K562 (cell line): ENCODE measurements at regions not wholly inside any gene's neighbourhood (a gene's known extent, or its start where the extent isn't known, plus 50 kb on each side); places are given as distances from the start of the nearest gene placed in this dataset.

Experiments used
- ATAC-seq: fragments of 200-7000 bp; cut with Tn5 transposase; 3 replicates; pipeline ENCODE4 v1.9.1; 2020; ENCODE audit warnings: moderate library complexity
- BruUV-seq: library from RNA; stranded (reverse); fragments of 400-500 nt; replicated peaks from 2 replicates; lab custom pipeline; 2021; lab: Mats Ljungman, UMichigan
- CTCF ChIA-PET: fragments of 300-600 bp; formaldehyde crosslinking; extraction: SDS; loops from one replicate; lab custom pipeline; 2021; ENCODE audit warnings: low intra/inter-chr PET ratio; lab: Yijun Ruan, JAX
- POLR2A ChIA-PET: fragments of 300-600, 350-650 bp; sonication (Branson Sonifier 250); formaldehyde crosslinking; extraction: SDS; loops from one replicate; lab custom pipeline; 2021; ENCODE audit warnings: antibody characterized with exemption, inconsistent platforms; lab: Yijun Ruan, JAX
- DNase-seq, 4 experiments: peaks; one replicate each; pipeline versions ENCODE4 v3.0.0 to v3.0.0-alpha.2; 2011 to 2018; ENCODE audit warnings: low spot score in 3 of 4, mixed read lengths in 3 of 4; ENCODE audit errors: extremely low read depth in 1 of 4
- FAIRE-seq: peaks from 2 replicates; lab custom pipeline; 2011; peaks lifted over from hg19 to GRCh38; lab: Jason Lieb, UNC
- H2AFZ ChIP-seq: 2 replicates; pipeline ENCODE4 v1.6.0; 2011; ENCODE audit warnings: low read depth, low read length, control low read depth, inconsistent platforms
- H3K27ac ChIP-seq: fragments of 200-600 bp; 3 replicates; pipeline ENCODE4 v1.8.0; 2011; ENCODE audit warnings: low read depth, mild to moderate bottlenecking, control low read depth, inconsistent platforms, low read length, moderate library complexity, mixed read lengths; ENCODE audit errors: extremely low read depth
- H3K27me3 ChIP-seq, 2 experiments: fragments of 300-600 bp in 1 of 2; 2 replicates in 1 of 2; 3 replicates in 1 of 2; pipeline versions ENCODE4 v1.6.0 to v1.8.0; 2011; ENCODE audit warnings: inconsistent platforms in 2 of 2, low read length in 2 of 2, mild to moderate bottlenecking in 1 of 2, mixed read lengths in 1 of 2, moderate library complexity in 1 of 2; ENCODE audit not compliant: control insufficient read depth in 2 of 2, insufficient read depth in 2 of 2
- H3K36me3 ChIP-seq: fragments of 300-600 bp; 3 replicates; pipeline ENCODE4 v1.8.0; 2011; ENCODE audit warnings: mild to moderate bottlenecking, low read length, inconsistent platforms; ENCODE audit not compliant: control insufficient read depth, insufficient read depth
- H3K4me1 ChIP-seq, 2 experiments: fragments of 200-600 bp in 1 of 2; replicated peaks in 1 of 2; 2 replicates in 1 of 2; 3 replicates in 1 of 2; pipeline versions ENCODE4 v1.5.1 to v1.8.0; 2011; ENCODE audit warnings: inconsistent platforms in 2 of 2, low read length in 2 of 2, mild to moderate bottlenecking in 1 of 2, mixed read lengths in 1 of 2, moderate library complexity in 1 of 2; ENCODE audit not compliant: control insufficient read depth in 2 of 2, insufficient read depth in 2 of 2
- H3K4me2 ChIP-seq: 2 replicates; pipeline ENCODE4 v1.6.1; 2011; ENCODE audit warnings: low read length, control low read depth, inconsistent platforms, mixed read lengths; ENCODE audit not compliant: insufficient read depth
- H3K4me3 ChIP-seq: fragments of 200-600 bp; sonication (generic), shearing (Covaris generic); 2 replicates; pipeline ENCODE4 v1.5.1; 2016; ENCODE audit warnings: control low read depth, inconsistent platforms
- H3K79me2 ChIP-seq: fragments of 200-600 bp; 3 replicates; pipeline ENCODE4 v1.8.0; 2011; ENCODE audit warnings: low read length, inconsistent platforms; ENCODE audit not compliant: control insufficient read depth, insufficient read depth
- H3K9ac ChIP-seq, 2 experiments: 2 replicates each; pipeline versions ENCODE4 v1.6.0 to v1.6.1; 2011; ENCODE audit warnings: low read depth in 2 of 2, low read length in 2 of 2, control low read depth in 1 of 2, inconsistent platforms in 1 of 2, mild to moderate bottlenecking in 1 of 2, mixed read lengths in 1 of 2; ENCODE audit not compliant: insufficient read depth in 1 of 2
- H3K9me1 ChIP-seq: one replicate; pipeline ENCODE4 v1.6.0; 2011; ENCODE audit warnings: inconsistent platforms, mild to moderate bottlenecking, low read length, moderate library complexity; ENCODE audit not compliant: control insufficient read depth, insufficient read depth
- H3K9me3 ChIP-seq: replicated peaks from 2 replicates; pipeline ENCODE4 v1.5.1; 2011; ENCODE audit warnings: low read depth, low read length, inconsistent platforms; ENCODE audit not compliant: control insufficient read depth, insufficient read depth
- H4K20me1 ChIP-seq: replicated peaks from 2 replicates; pipeline ENCODE4 v1.6.1; 2011; ENCODE audit warnings: low read length, inconsistent platforms, mixed read lengths; ENCODE audit not compliant: control insufficient read depth, insufficient read depth
- HDAC1 ChIP-seq, 2 experiments: fragments of 450-650 bp; IDR thresholded peaks; 2 replicates each; pipeline ENCODE4 v1.6.1; 2016 to 2017; ENCODE audit warnings: inconsistent platforms in 1 of 2, mild to moderate bottlenecking in 1 of 2, moderate library complexity in 1 of 2
- KLF1 ChIP-seq: fragments of 450-650 bp; IDR thresholded peaks from 2 replicates; pipeline ENCODE4 v1.6.1; 2016; ENCODE audit warnings: missing genetic modification characterization, missing compliant biosample characterization
- LCOR ChIP-seq: sonication (generic); formaldehyde crosslinking; IDR thresholded peaks from 2 replicates; pipeline ENCODE4 v1.8.0; 2022; ENCODE audit warnings: mild to moderate bottlenecking, missing genetic modification reagents
- MTA2 ChIP-seq: fragments of 450-650 bp; IDR thresholded peaks from 2 replicates; pipeline ENCODE4 v1.6.1; 2016; ENCODE audit warnings: low read depth
- ZNF143 ChIP-seq: sonication (generic); formaldehyde crosslinking; IDR thresholded peaks from 2 replicates; pipeline ENCODE4 v1.9.0; 2022; ENCODE audit warnings: mild to moderate bottlenecking, missing genetic modification reagents
- ZNF431 ChIP-seq: sonication (generic); formaldehyde crosslinking; IDR thresholded peaks from 2 replicates; pipeline ENCODE4 v1.8.0; 2022; ENCODE audit warnings: mild to moderate bottlenecking, missing genetic modification reagents
- WGBS: fragments of 100-300 bp; shearing (Covaris generic); methylation state at CpG from one replicate; pipeline ENCODE4 v1.1.6; 2016; ENCODE audit warnings: low coverage, mixed read lengths; ENCODE audit not compliant: insufficient coverage; ENCODE audit errors: missing lambda C conversion rate; 5-methylcytosine and 5-hydroxymethylcytosine counted together
- in situ Hi-C: fragments of 300-500 bp; cut with MboI; formaldehyde crosslinking; loops from 4 replicates; pipeline ENCODE4 v1.15.0; 2018; ENCODE audit warnings: inconsistent platforms, mixed read lengths
- intact Hi-C: fragments of 100-400 bp; cut with micrococcal nuclease; formaldehyde crosslinking; loops from 2 replicates; pipeline ENCODE4 v1.14.2; 2022
- TF ChIP-seq, protein P1 (sequence below): fragments of 450-650 bp; formaldehyde crosslinking; IDR thresholded peaks from 2 replicates; pipeline ENCODE4 v1.4.0; 2022; ENCODE audit warnings: missing genetic modification characterization

DNA sequence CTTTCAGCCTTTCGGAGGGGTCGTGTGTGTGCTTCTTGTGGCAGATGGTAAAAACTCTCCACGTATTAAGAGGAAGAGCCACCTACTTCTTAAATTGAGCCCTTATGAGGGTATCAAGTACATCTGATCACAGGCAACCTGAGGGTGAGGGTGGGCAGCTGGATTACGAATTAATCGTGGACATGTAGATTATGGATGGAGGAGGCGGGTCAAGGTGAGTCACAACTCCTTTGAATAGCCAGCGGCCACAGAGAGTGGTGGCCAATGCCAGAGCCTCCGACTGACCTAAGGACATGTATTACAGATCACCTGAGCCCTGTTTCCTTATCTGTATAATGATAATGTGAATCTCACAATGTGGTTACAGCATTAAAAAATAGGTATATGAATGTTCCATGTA, 1083.9 kb downstream of the SORCS3 start:
- WGBS, result 0% methylated on average over 8 of the region's 8 CpGs
- DNase-seq, result no peak
- no peaks in the 10 kb centered on the region for H3K4me1 ChIP-seq
- no peak overlapping the region for H3K4me2 ChIP-seq
- no peak overlapping the region for H3K4me3 ChIP-seq
- H3K27me3 ChIP-seq, result no peaks in the 10 kb centered on the region
- ATAC-seq, result no peak
- ChIA-PET POLR2A (no interaction called here), CTCF (no interaction called here)
- no peak for FAIRE-seq
- no peaks in the 10 kb centered on the region for H3K9me3 ChIP-seq
- no peak overlapping the region for H2AFZ ChIP-seq
- no peak for TF ChIP-seq ZNF143 (CRISPR knock-in tag)
- no peak for TF ChIP-seq ZNF431
- no peak for TF ChIP-seq KLF1
- no peak for TF ChIP-seq HDAC1 (IDR thresholded peaks at IDR 0.05)
- H3K36me3 ChIP-seq, result no peaks in the 10 kb centered on the region
- H3K79me2 ChIP-seq, result no peaks in the 10 kb centered on the region
- intact Hi-C loops, result no loop called here
- in situ Hi-C loops, result no loop called here
- no peak overlapping the region for H3K9ac ChIP-seq
- H4K20me1 ChIP-seq, result no peaks in the 10 kb centered on the region
- no peaks in the 10 kb centered on the region for H3K9me1 ChIP-seq
- BruUV-seq, result no TSS peak
- no peak overlapping the region for H3K27ac ChIP-seq

DNA sequence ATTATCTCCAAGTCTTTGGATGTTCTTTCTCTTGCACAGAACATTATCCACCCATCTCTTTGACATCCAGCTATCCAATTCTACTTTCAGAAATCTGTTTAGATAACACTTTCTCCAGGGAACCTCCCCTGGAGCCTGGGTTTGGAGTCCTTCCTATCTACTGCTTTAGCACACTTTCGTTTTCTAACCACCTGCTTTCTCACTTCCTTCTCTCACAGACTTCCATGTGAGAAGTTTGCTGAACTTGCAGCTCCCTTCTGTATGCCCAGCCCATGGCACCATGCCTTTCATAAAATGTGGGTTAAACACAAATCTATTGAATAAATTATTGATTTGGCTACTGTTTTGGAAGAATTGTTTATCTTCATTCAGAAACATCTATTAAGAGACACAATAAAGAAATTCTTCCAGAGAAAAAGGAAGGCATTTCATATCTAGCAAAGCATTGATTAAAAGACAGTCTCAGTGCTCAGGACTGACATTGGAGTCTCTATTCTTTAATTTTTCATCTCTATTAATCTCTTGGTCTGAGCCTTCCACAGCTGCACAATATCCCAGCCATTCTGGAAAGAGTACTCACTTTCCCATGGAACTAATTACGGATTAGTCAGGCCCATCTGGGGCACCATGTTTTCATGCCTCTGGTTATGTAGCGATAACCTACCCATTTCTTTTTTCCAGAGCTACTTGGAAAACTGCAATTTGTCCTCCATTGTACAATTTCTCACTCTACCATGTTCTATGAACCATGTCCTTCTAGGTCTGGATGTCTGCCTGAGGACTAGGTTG, 1077.3 kb downstream of the SORCS3 start:
- TF ChIP-seq MTA2, result no peak
- no peak for TF ChIP-seq LCOR
- TF ChIP-seq, protein P1, sequence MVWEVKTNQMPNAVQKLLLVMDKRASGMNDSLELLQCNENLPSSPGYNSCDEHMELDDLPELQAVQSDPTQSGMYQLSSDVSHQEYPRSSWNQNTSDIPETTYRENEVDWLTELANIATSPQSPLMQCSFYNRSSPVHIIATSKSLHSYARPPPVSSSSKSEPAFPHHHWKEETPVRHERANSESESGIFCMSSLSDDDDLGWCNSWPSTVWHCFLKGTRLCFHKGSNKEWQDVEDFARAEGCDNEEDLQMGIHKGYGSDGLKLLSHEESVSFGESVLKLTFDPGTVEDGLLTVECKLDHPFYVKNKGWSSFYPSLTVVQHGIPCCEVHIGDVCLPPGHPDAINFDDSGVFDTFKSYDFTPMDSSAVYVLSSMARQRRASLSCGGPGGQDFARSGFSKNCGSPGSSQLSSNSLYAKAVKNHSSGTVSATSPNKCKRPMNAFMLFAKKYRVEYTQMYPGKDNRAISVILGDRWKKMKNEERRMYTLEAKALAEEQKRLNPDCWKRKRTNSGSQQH, result no peak
- Histone ChIP-seq H3K9me1 (no peaks in the 10 kb centered on the region), H3K4me2 (no peak overlapping the region), H3K36me3 (no peaks in the 10 kb centered on the region), H3K4me3 (no peak overlapping the region), H3K27ac (no peak overlapping the region), H4K20me1 (no peaks in the 10 kb centered on the region), H3K79me2 (no peaks in the 10 kb centered on the region), H3K9ac (no peak overlapping the region), H2AFZ (no peak overlapping the region), H3K9me3 (no peaks in the 10 kb centered on the region), H3K27me3 (no peaks in the 10 kb centered on the region), H3K4me1 (no peaks in the 10 kb centered on the region)
- in situ Hi-C loops (no loop called here), intact Hi-C loops (no loop called here)
- BruUV-seq, result no TSS peak
- WGBS, result 3% methylated on average over 3 of the region's 3 CpGs
- POLR2A ChIA-PET, result no interaction called here
- no peak for FAIRE-seq
- no peak for ATAC-seq
- no peak for DNase-seq
- CTCF ChIA-PET, result no interaction called here
